ENCODE measurements at regions not wholly inside any gene's neighbourhood (a gene's known extent, or its start where the extent isn't known, plus 50 kb on each side); places are given as distances from the start of the nearest gene placed in this dataset.

DNA sequence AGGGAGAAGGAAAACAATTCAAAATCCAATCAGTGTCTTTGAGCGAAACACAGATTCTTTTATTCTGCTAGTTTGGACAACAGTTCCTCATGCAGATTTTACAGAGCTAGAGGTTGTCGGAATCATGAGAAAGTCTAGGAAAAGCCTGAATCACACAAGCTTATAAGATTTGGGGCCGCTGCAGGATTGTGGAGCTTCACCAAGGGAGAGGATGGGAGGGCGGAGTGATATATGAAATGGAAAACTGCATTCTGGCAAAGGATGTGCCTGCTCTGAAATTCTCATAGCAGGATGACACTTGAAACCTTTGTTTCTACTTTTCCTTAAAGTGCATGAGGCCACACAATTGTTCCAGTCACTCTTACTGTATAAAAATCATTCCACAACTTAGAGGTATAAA lies 134.3 kb downstream of the OR2K2 start:
- TF ChIP-seq ZFX (IDR thresholded peaks at IDR 0.05), result no peak
- no peak for TF ChIP-seq CTCF (conservative IDR thresholded peaks at IDR 0.05)
- H3K27ac ChIP-seq, result no peak overlapping the region

DNA sequence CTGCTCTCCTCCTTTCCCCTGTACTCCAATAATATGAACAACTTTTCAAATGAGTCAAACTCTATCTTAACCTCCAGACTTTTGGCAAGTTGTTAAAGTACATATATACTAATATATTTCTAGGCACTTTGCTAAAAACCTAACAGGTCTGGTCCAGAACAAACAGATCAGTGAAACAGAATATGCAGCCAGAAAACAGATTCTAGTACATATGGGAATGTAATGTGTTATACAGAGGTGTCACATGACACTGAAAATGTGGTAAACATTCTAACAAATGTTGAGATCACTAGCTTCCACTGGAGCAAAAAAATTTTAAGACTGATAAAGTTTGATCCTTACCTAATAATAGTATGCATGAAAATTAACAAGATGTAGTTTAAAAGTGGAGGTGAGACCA lies 136.9 kb downstream of the OR2K2 start:
- TF ChIP-seq ZFX (IDR thresholded peaks at IDR 0.05) (no peak), CTCF (conservative IDR thresholded peaks at IDR 0.05) (no peak)
- no peak overlapping the region for H3K27ac ChIP-seq

DNA sequence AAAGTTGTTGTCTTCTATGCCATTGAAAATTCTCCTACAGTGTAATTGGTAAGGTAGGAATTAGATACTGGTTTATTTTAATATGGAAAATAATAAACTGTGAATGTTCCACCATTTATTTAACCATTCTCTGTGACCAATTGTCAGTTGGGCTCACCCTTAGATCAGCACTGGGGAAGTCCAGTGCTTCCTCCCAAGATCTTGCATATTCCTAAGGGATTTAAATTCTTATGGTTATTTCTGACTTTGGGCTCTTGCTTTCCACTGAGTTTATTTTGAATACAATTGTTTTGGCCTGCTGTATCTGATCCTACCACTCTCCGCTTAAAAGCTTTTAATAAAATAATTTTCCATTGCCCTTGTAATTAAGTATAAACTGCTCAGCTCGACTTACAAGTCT lies 137.4 kb downstream of the OR2K2 start:
- no peak overlapping the region for H3K27ac ChIP-seq
- TF ChIP-seq CTCF (conservative IDR thresholded peaks at IDR 0.05) (no peak), ZFX (IDR thresholded peaks at IDR 0.05) (no peak)

DNA sequence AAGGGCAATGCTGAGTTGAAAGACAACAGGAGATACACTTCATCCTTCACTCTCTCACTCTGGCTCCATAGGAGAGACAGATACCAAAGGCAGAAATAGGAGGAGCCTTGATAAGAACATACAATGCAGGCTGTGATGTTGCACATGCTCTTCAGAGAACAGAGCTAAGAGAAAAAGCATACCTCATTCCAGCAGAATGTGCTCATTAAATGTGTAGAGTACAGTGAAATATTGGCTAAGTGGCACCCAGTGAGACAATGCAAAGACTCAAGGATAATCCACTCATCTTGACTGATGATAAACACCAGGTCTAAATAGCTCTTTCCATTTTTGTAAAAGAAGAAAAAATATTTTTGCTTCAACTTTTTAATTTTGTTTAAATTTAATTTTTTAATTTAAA lies 139.7 kb downstream of the OR2K2 start:
- H3K27ac ChIP-seq, result no peak overlapping the region
- TF ChIP-seq CTCF (conservative IDR thresholded peaks at IDR 0.05), result no peak
- TF ChIP-seq ZFX (IDR thresholded peaks at IDR 0.05), result no peak

DNA sequence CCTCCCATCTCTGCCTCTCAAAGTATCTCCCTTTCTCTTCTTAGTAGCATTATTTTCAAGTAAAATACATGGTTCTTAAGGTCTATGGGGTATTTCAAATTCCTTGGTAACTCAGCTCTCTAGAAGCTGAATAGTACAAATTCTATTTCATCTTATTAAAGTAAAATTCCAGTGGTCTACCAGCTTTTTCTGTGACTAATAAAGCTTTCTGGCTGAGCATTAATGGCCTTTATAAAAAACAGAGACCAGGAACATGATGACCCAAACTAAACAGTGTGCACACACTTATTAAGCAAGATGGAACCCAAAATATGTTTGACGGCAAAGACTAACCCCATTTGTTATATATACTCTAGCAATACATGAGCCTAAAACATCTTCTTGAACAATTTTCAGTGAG lies 142.6 kb downstream of the OR2K2 start:
- H3K27ac ChIP-seq, result no peak overlapping the region
- TF ChIP-seq CTCF (conservative IDR thresholded peaks at IDR 0.05), result no peak
- TF ChIP-seq ZFX (IDR thresholded peaks at IDR 0.05), result no peak

GRCh38 chr9:111186021-111186530 lies 143.9 kb downstream of the OR2K2 start:
- no peak overlapping the region for H3K27ac ChIP-seq
- TF ChIP-seq CTCF (conservative IDR thresholded peaks at IDR 0.05) (no peak), ZFX (IDR thresholded peaks at IDR 0.05) (no peak)

DNA sequence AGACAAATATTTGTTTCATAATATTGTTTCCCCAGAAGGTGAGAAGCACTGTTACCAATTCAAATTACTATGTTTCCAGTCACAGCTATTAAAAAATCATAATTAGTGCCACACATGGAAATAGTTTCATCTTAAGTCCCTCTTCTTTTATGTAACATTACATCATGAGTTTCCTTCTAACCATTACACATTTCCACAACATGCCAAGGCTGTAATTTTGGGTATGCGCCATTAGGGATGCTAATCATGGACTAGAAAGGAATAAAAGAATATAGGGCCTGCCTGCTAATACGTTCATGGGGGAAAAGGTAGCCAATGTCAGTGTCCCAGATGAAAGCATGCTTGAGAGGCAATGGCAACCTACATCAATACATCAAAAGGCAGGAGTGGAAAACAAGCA lies 142.5 kb upstream of the LPAR1 start:
- no peak overlapping the region for H3K27ac ChIP-seq
- no peak for TF ChIP-seq CTCF (conservative IDR thresholded peaks at IDR 0.05)
- TF ChIP-seq ZFX (IDR thresholded peaks at IDR 0.05), result no peak

Measured in C4-2B (cell line).